ENCODE measurements at regions not wholly inside any gene's neighbourhood (a gene's known extent, or its start where the extent isn't known, plus 50 kb on each side); places are given as distances from the start of the nearest gene placed in this dataset.

GRCh38 chrX:45309096-45309495 is 108.4 kb upstream of the DIPK2B start:
- no peak for TF ChIP-seq CTCF (IDR thresholded peaks at IDR 0.05)
- no peaks in the 10 kb centered on the region for H3K9me3 Mint-ChIP-seq
- no peak overlapping the region for H3K4me3 Mint-ChIP-seq
- DNase-seq (no peak), ATAC-seq (no peak)
- no peak overlapping the region for H3K27ac Mint-ChIP-seq
- intact Hi-C loops (cut with micrococcal nuclease) = no loop called here
- POLR2A ChIA-PET = interaction anchor here (0.6 kb wide), 1 partner anchor 373 kb away, joined by 3 read pairs; no protein-coding TSS in a partner anchor
- CTCF ChIA-PET = no interaction called here
- no peaks in the 10 kb centered on the region for H3K36me3 Mint-ChIP-seq (ENCODE audit: low read depth)
- no peaks in the 10 kb centered on the region for H3K4me1 Mint-ChIP-seq (ENCODE audit: low read depth)
- H3K27me3 Mint-ChIP-seq = no peaks in the 10 kb centered on the region

- DNase-seq (no peak), ATAC-seq (no peak)
- TF ChIP-seq CTCF (IDR thresholded peaks at IDR 0.05) = no peak
- intact Hi-C loops (cut with micrococcal nuclease) = no loop called here
- Mint-ChIP-seq H3K27ac (no peak overlapping the region), H3K36me3 (ENCODE audit: low read depth) (no peaks in the 10 kb centered on the region), H3K4me3 (no peak overlapping the region), H3K4me1 (ENCODE audit: low read depth) (no peaks in the 10 kb centered on the region), H3K9me3 (no peaks in the 10 kb centered on the region), H3K27me3 (no peaks in the 10 kb centered on the region)
- POLR2A ChIA-PET = no interaction called here
- CTCF ChIA-PET = no interaction called here
These were observed 106.1 kb upstream of the DIPK2B start for GRCh38 chrX:45306794-45307193.

- intact Hi-C loops (cut with micrococcal nuclease) = no loop called here
- ChIA-PET POLR2A (no interaction called here), CTCF (no interaction called here)
- no peak for TF ChIP-seq CTCF (IDR thresholded peaks at IDR 0.05)
- no peaks in the 10 kb centered on the region for H3K36me3 Mint-ChIP-seq (ENCODE audit: low read depth)
- ATAC-seq (no peak), DNase-seq (no peak)
- H3K9me3 Mint-ChIP-seq = no peaks in the 10 kb centered on the region
- H3K27ac Mint-ChIP-seq = no peak overlapping the region
- no peak overlapping the region for H3K4me3 Mint-ChIP-seq
- no peaks in the 10 kb centered on the region for H3K27me3 Mint-ChIP-seq
- no peaks in the 10 kb centered on the region for H3K4me1 Mint-ChIP-seq (ENCODE audit: low read depth)
These were observed 100.0 kb upstream of the DIPK2B start for GRCh38 chrX:45300638-45301037.

- TF ChIP-seq CTCF (IDR thresholded peaks at IDR 0.05) = no peak
- Mint-ChIP-seq H3K27ac (no peak overlapping the region), H3K4me3 (no peak overlapping the region), H3K9me3 (no peaks in the 10 kb centered on the region), H3K36me3 (ENCODE audit: low read depth) (no peaks in the 10 kb centered on the region), H3K4me1 (ENCODE audit: low read depth) (no peaks in the 10 kb centered on the region), H3K27me3 (no peaks in the 10 kb centered on the region)
- CTCF ChIA-PET = no interaction called here
- ATAC-seq (no peak), DNase-seq (no peak)
- intact Hi-C loops (cut with micrococcal nuclease) = no loop called here
- POLR2A ChIA-PET = no interaction called here
These were observed 94.7 kb upstream of the DIPK2B start for GRCh38 chrX:45295259-45295986.

- H3K4me3 Mint-ChIP-seq = no peak overlapping the region
- DNase-seq = no peak
- no peak for ATAC-seq
- no peaks in the 10 kb centered on the region for H3K27me3 Mint-ChIP-seq
- POLR2A ChIA-PET = no interaction called here
- H3K9me3 Mint-ChIP-seq = no peaks in the 10 kb centered on the region
- no peak for TF ChIP-seq CTCF (IDR thresholded peaks at IDR 0.05)
- intact Hi-C loops (cut with micrococcal nuclease) = no loop called here
- no peak overlapping the region for H3K27ac Mint-ChIP-seq
- CTCF ChIA-PET = no interaction called here
- no peaks in the 10 kb centered on the region for H3K36me3 Mint-ChIP-seq (ENCODE audit: low read depth)
- no peaks in the 10 kb centered on the region for H3K4me1 Mint-ChIP-seq (ENCODE audit: low read depth)
These were observed 73.9 kb upstream of the DIPK2B start for GRCh38 chrX:45274576-45274975.
